ENCODE measurements at regions not wholly inside any gene's neighbourhood (a gene's known extent, or its start where the extent isn't known, plus 50 kb on each side); places are given as distances from the start of the nearest gene placed in this dataset.
"Not testable (repeated sequence)": the region's sequence is repeated elsewhere in the genome, so short reads cannot be mapped to it uniquely, and the experiment has no call there.

DNA sequence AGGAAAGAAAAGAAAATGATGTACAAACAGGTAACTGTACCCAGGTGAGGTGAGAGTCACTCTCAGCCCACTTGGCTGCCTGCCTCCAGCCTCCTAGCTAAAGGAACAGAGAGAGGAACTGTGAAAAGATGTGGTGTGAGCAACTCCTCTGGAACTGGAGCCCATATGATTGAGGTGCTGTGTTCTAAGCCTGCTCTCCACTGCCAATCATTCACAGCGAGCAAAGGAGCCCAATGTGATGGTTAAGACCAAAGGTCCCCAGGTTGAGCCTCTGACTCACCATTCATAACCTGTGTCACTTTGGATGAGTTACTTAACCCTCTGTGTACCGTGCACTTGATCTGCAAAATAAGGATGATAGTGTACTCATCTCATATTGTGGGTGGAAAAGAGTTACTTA, 868.1 kb upstream of the AUTS2 start:
- no peak for DNase-seq

DNA sequence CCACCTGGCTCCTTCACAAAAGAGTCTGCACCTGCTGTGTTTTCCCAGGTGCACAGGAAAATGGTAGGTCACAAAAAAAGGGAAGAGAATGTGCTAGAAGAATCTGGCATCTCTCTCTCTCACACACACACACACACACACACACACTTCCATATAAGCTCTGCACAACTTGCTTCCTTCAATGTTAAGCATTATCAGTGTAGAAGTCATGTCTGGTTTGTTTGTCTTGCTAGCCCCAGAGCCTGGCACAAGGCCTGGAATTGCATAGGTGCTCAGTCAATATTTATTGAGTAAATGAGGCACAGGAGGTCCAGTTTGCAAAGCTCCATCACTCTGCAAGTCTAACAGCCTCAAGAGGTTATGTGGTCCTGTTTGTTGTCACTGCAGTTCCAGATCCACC, 867.3 kb upstream of the AUTS2 start:
- no peak for DNase-seq

DNA sequence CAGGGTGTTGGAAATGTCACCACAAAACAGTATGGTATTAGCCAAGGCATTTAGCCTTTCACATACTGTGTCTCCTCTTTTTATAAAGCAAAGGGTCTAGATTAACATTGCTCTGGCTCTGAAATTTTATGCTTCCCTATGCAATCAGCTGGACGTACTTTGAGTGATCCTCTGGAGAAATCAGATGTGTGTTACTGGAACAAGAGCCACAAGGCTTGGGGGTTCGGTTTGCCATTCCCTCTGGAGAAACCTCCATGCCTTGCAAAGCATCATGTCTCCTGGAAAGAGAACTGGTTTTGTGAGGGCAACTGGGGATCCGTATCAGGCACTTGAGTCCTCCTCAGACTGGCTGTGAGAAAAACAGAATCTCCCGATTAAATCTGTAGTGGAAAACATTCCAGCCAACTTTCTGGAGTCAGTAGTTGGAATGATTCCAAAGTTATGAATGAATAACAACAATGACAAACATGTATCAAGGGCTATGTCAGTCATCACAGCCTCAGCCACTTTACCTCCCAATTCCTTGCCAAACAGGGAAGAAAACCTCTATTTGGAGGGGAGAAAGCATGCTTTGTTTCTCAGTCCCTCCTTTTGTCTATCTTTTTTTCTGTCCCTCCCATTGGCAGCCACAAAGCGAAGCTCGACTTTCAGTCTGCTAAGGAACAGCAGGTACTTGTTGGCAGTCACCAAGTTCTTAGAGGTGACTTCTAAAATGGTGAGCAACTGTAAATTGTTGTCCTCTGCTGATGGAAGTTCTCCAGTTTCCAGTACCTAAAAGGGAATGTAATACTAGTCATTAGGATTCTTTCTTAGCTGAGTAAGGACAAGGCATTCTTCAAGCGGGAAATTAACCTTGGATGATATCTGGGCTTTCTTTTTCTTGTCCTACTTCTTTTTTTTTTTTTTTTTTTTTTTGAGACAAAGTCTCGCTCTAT, 864.8 kb upstream of the AUTS2 start:
- no peak for DNase-seq

DNA sequence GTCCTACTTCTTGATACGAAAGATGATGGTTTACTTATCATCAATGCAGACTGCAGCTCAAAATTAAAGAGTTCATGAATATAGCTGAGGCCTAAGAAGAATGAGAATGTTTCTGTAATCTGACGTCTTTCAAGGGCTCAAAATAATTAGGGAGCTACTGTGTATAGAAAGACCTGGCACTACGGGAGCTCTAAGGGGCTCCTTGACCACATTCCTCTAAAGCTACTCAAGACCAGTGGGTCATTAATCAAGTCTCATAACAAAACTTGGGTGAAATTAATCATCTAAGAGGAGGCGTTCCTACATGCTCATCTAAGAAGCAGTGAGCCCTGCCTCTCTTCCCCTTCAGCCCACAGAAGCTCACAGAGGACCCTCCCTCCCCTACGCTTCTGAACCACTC, 863.8 kb upstream of the AUTS2 start:
- DNase-seq, result no peak

DNA sequence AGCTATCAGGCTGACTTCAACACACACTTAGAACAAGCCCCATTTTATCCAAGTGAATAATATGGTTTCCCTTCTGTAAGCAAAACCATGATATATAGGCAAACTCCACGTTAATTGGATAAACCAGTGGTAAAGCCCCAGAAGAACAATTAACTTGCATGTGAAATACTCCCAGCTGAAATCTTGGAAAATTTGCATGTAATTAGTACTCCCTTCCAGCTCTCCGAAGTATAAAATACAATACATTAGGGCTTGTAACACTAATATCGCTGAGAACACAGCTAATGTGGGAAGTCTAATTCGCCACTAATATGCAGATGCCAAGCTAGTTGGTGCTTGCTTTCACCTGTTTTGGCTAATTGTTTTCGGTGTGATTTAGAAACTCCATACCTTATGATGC, 859.0 kb upstream of the AUTS2 start:
- DNase-seq, result no peak

DNA sequence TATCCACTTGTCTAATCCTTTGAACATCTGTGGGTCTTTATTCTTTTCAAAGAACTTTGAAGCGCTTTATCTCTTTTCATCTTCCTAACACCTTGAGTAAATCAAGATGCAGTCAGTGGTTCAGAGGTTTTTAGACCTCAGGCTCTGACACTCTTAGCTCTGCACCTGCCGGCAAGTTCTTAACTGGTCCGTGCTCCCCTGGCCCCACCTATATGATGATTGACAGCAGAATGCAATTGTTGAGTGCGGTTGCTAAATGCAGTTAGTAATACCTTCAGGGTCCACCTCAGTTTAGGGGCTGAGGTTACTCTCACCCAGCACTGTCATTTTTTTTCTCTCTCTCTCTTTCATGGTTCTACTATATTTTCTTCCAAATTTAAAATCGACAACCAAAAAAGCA, 854.2 kb upstream of the AUTS2 start:
- DNase-seq, result no peak

DNA sequence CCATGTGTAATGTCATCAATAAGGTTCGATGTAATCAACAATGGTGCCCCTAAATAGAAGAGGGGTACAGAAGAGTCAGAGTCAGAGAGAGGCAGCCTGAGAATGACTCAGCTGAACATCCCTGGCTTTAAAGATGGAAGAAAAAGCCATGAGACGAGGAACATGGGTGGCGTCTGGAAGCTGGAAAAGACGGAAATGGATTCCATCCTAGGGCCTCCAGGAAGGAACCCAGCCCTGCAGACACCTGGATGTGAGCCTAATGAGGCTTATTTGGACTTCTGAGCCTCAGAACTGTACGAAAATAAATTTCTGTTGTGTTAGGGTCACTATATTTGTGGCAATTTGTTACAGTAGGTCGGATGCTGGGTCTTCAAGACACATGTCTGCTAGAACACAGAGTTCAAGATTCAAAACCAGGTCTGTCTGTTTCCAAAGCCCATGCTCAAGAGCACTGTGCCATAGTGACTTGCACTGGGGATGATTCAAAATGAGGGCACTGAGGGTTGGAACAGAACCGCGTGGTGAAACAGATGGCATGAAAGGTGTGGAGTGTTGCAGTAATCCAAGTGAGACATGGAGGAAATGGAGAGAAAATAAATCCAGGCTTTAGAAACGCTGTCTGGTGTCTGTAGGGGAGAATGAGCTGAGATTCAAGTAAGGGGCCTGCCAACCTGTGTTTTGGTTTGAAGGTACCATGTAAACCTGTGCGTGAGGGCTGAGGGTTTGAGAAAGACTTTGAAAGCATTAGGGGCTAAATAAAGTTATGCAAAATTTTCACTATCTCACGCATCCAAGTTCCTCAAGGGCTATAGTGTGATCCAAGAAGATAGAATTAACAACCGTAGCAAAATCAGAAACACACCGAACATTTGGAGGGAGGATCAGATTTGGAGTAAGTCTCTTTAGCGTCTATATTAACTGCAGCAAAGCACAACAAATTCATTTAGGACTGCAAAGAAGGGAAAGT, 849.1 kb upstream of the AUTS2 start:
- no peak for DNase-seq

DNA sequence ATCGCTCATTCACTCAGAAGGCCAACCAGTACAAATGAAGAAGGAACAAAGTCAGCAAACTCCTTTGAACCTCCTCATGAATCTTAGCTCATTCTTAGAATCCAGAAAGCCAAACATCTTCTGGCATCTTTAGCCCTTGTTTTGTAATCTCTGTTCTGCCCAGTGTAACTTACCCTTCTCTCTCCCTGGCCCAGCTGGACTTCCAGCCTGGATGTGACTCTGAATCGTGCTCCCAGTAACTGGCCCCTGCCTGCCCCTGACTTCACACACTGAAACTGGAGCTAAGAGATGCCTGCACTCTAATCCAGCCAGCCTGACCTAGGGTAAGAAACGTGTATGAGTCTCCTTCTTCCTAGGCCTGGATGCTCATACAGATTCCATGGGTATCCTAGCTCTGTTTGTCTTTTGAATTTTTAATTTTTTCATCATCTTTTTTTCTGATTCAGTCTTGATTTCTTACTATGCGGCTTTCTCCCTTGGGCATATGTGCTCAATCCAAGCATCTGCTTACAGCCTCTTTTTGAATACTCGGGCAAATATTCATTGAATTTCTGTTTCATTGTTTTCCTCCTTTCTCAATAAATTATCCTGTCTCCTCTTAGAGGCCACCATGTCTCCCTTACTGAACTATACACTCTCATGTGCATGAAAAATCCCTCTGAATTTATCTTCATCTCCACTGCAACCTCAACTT, 845.6 kb upstream of the AUTS2 start:
- no peak for DNase-seq

DNA sequence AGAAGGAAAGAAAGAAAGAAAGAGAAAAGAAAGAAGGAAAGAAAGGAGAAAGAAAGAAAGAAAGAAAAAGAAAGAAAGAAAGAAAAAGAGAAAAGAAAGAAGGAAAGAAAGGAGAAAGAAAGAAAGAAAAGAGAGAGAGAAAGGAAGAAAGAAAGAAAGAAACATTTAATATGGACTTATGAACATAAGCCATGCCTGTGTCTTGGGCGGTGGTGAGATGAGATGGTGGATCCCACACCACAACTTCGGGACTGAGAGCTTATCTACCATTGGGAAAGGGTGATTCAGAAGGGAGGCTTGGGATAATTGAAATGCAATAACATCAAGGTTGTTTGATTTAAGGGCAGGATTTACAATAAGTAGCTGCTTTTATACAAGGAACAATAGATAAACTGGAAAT, 843.9 kb upstream of the AUTS2 start:
- no peak for DNase-seq

DNA sequence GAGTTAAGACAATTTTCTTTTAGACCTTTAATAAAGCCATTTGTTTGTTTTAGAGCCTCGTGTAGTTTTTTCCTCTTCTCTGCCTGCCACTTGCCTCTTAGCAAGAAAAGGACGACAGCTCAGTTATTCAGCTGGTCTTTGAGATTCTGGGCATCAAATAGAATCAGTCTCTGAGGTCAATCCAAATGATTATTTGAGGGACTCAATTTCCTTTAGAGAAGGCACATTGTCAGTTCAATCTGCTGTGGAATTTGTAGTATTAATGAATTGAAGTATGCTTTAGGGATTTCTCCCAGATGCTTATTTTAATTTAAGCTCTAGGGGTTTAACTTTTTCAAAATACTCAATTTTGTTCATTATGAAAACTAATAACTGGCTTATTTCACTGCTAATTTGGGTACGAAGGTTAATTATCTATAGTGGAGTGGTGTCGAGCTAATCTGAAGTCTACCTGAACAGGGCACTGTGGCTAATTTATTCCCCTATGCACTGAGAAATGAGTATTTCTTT, 841.2 kb upstream of the AUTS2 start:
- no peak for DNase-seq

DNA sequence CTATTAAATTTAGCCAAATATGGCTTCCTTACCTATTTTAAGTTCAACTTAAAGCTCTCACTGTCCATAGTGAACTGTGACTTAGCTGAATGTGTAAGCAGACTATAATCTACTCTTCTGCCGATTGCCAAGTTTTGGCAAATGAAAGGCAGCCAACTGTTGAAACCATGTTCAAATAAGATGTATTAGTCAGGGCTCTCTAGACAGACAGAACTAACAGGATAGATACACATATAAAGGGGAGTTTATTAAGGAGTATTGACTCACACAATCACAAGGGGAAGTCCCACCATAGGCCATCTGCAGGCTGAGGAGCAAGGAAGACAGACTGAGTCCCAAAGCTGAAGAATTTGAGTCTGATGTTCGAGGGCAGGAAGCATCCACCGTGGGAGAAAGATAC, 837.7 kb upstream of the AUTS2 start:
- DNase-seq, result no peak

DNA sequence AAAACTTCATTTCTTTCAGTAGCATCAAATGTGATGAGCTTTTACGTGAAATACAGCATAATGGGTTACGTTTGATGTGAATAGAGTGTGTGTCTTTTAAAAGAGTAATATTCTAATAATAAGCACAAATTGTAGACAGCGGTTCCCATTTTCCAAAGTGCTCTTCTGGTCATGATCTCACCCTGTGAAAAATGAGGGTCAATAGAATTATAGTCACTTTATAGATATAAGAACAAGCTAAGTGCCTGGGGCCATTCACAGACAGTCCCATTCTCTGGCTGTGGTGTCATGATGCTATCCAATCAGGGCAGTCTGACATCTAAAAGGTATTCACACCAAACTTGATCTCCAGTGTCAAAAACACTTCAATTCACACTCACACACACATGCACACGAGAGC, 830.8 kb upstream of the AUTS2 start:
- no peak for DNase-seq

DNA sequence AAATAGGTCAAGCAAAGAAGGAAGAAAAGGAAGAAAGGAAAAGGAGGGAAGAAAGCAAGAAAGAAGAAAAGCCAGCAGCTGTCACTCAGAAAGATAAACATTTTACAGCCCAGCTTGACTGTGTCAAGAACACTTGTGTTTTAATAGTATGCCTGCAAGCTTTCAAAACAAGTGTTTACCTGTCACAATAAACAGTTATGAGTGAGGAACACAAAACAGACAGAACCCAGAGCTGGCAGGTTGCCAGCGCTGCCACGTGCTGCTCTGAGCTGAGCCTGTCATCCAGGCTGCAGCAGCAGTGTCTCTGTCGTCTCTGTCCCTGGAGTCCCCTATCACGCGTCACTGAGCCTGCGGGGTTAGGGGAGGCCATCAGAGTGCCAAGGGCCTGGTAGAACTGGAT, 827.6 kb upstream of the AUTS2 start:
- no peak for DNase-seq

DNA sequence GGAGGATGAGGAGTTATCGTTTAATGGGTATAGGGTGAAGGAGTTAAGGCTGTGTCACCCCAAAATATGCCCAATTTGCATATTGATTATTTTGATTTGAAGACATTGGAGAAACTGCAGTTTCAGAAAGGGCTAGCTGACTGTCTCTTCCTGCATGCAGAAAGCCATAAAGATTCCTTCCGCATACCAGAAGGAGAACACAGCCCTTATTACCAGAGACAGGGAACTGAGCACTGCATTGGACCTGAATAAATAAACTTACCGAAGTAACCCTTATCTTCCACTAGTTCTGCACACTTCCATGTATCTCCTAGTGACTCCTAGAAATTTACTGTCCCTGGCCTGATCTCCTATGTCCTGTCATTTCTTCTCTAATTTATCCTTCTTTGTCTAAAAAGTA, 821.9 kb upstream of the AUTS2 start:
- no peak for DNase-seq

DNA sequence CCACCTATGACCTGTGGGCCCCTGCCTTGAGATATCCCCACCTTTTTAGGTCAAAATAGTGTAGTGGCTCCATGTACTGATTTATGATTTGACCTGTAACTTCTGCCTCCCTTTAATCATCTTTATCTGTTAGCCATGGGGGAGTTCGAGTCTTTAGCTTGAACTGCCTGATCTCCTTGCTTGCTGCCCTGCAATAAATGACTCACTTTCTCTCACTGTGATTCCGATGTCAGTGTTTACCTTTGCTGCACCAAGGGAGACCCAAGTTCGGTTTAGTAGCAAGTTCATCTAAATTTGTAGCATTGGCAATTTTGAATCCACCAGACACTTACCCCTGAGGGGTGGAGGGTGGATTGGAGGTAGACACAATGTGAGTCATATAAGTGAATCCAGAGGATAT, 814.6 kb upstream of the AUTS2 start:
- DNase-seq, result no peak

DNA sequence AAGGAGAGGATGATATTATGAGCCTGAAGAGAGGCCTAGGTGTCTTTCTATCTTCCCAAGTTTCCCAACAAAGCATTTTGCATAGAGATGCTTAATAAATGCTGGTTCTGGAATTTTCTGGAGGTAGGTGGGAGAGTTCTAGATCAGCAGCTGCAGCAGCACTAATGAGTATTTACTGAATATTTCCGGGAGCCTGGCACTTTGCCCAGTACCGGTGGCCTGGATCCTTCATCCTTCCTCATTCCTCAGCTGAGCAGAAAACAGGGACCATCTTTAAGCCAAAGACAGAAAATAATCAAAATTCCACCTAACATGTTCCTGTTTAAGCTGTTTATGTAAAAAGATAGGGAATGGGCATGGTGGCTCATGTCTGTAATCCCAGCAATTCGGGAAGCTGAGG, 813.2 kb upstream of the AUTS2 start:
- DNase-seq, result no peak

DNA sequence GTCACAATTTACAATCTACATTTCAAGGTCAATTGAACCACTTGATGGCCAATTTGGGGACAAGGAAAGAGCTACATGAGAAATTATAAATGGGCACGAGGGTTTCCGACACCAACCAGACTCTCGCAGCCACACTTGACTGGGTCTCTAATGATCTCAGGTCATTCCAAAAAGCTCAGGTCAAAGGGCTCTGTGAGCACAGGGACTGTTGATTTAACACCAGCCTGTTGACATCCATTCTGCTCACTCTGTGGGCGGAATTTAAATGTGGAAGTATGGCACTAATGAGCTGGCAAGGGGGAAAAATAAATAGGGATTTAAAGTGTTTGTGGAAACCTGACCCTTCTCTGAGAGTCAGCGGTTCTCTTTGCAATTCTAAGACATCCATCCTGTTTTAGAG, 810.7 kb upstream of the AUTS2 start:
- DNase-seq, result no peak

DNA sequence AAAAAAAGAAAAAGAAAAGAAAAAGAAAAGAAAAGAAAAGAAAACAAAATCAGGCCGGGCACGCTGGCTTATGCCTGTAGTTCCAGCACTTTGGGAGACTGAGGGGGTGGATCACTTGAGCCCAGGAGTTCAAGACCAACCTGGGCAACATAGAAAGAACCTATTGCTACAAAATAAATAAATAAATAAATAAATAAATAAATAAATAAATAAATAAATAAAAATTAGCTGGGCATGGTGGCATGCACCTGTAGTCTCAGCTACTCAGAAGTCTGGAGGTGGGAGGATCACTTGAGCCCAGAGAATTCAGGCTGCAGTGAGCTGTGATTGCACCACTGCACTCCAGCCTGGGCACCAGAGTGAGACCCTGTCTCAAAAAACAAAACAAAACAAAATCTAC, 809.7 kb upstream of the AUTS2 start:
- not testable (repeated sequence) for DNase-seq

DNA sequence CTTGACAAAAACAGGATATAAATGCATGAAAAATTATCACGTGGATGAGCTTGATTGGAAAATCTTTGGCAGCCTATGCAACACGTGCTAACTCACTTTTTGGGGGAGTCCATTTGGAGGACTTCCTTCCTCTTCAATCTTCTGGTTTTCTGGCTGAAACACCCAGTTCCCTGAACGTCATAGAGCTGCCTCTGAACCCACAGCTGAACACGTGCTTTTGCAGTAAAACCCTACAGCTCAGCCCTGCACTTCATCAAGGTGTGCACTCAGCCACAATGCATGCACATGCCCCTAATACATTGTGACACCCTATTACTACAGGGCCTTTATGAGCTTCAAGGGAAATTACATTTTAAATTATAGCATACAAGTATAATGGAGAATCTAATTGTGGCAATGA, 808.7 kb upstream of the AUTS2 start:
- DNase-seq, result no peak

DNA sequence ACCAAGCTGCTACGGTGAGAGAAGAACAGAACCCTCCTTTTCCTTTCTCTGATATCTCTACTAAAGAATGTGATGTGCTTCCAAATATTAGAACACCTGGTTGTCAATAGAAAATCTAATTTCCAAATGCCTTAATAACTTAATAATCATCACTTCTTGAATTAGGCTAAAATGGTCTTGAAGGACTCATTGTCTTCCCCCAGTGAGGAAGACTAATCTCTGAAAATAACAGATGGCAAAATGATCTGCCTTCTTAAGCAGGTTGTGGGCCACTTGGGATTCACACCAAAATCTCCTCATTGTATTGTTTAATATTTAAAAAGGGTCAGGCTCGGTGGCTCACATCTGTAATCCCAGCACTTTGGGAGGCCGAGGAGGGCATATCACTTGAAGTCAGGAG, 805.9 kb upstream of the AUTS2 start:
- no peak for DNase-seq

DNA sequence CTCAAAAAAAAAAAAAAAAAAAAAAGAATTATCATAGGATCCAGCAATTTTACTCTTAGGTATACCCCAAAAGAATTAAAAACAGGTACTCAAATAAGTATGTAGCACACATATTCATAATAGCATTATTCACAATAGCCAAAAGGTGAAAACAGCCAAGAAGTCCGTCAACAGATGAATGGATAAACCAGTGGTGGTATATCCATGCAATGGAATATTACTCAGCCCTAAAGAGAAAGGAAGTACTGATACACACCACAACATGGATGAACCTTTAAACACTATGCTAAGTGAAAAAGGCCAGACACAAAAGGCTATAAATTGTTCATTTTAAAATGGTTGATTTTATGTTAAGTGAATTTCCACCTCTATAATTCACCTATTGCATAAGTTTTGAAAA, 804.8 kb upstream of the AUTS2 start:
- DNase-seq, result no peak

DNA sequence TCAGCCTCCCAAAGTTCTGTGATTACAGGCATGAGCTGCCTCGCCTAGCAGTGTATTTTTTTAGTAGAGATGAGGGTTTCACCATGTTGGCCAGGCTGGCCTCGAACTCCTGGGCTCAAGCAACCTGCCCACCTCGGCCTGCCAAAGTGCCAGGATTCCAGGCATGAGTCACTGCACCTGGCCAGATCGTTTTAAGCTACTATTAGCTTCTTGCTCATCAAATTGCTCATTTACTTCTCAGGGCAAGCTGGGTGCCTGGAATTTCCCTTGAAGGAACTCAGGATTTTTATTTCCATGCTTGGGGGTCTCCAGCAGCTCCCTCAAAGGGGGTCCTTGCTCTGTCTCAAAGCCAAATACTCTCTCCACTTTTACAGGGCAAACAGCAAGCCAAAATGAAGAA, 798.0 kb upstream of the AUTS2 start:
- DNase-seq, result no peak

DNA sequence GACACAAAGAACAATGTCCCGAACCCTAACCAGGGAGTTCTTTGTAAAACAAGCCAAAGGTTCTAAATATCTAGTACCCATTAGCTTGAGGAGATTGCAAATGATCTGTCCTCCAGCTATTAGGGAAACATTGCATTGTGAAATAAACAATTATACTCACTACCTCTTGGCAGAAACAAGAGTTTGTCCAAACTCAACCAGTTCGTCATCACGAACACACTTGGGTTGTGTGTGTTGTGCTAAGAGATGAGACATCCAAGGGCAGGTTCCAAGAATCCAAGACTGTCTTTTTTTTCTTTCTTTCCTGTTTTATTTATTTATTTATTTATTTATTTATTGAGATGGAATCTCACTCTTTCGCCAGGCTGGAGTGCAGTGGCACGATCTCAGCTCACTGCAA, 793.1 kb upstream of the AUTS2 start:
- no peak for DNase-seq

Measured in CD4-positive, alpha-beta T cell treated with Interferon alpha-2 for 1 hour (primary cell).